KMS-11 (cell line): ENCODE measurements at regions not wholly inside any gene's neighbourhood (a gene's known extent, or its start where the extent isn't known, plus 50 kb on each side); places are given as distances from the start of the nearest gene placed in this dataset.

Source experiments
- H2AFZ ChIP-seq: fragments of 200-600 bp; sonication (generic); 2 replicates; pipeline ENCODE4 v1.6.1; 2016; ENCODE audit warnings: antibody characterized with exemption, mixed run types, low read depth
- H3K27ac ChIP-seq: fragments of 200-600 bp; sonication (generic); 2 replicates; pipeline ENCODE4 v1.6.1; 2016; ENCODE audit warnings: mild to moderate bottlenecking, mixed run types
- H3K27me3 ChIP-seq: fragments of 200-600 bp; sonication (generic); 2 replicates; pipeline ENCODE4 v1.6.1; 2017; ENCODE audit warnings: mild to moderate bottlenecking, low read depth, mixed run types, moderate library complexity; ENCODE audit not compliant: insufficient read depth
- H3K36me3 ChIP-seq: fragments of 200-600 bp; sonication (generic); 2 replicates; pipeline ENCODE4 v1.6.1; 2017; ENCODE audit warnings: mild to moderate bottlenecking, mixed run types; ENCODE audit not compliant: insufficient read depth
- H3K4me1 ChIP-seq: fragments of 200-600 bp; sonication (generic); 2 replicates; pipeline ENCODE4 v1.6.1; 2016; ENCODE audit warnings: mild to moderate bottlenecking, low read depth, mixed run types; ENCODE audit not compliant: poor library complexity, severe bottlenecking
- H3K4me2 ChIP-seq: fragments of 200-600 bp; sonication (generic); 2 replicates; pipeline ENCODE4 v1.7.0; 2016; ENCODE audit warnings: mild to moderate bottlenecking, mixed run types
- H3K4me3 ChIP-seq: fragments of 200-600 bp; sonication (generic); IDR thresholded peaks from 2 replicates; pipeline ENCODE4 v1.6.1; 2017; ENCODE audit warnings: low read depth, low read length, mixed read lengths; ENCODE audit not compliant: insufficient read depth
- H3K79me2 ChIP-seq: fragments of 200-600 bp; sonication (generic); 2 replicates; pipeline ENCODE4 v1.6.1; 2016; ENCODE audit warnings: low read depth, mixed run types; ENCODE audit not compliant: insufficient read depth
- H3K9ac ChIP-seq: fragments of 200-600 bp; sonication (generic); 2 replicates; pipeline ENCODE4 v1.6.1; 2016; ENCODE audit warnings: mild to moderate bottlenecking, mixed run types
- H4K20me1 ChIP-seq: fragments of 200-600 bp; sonication (generic); 2 replicates; pipeline ENCODE4 v1.6.1; 2016; ENCODE audit warnings: mild to moderate bottlenecking, mixed run types; ENCODE audit not compliant: insufficient read depth
- CTCF ChIP-seq: fragments of 200-600 bp; sonication (generic); conservative IDR thresholded peaks from 2 replicates; pipeline ENCODE4 v1.6.1; 2017; ENCODE audit warnings: low read depth, mild to moderate bottlenecking, antibody characterized with exemption, low read length, moderate library complexity, mixed read lengths

- no peak for TF ChIP-seq CTCF
These were observed 159.8 kb upstream of the GLRA1 start for GRCh38 chr5:152084476-152084875.

DNA sequence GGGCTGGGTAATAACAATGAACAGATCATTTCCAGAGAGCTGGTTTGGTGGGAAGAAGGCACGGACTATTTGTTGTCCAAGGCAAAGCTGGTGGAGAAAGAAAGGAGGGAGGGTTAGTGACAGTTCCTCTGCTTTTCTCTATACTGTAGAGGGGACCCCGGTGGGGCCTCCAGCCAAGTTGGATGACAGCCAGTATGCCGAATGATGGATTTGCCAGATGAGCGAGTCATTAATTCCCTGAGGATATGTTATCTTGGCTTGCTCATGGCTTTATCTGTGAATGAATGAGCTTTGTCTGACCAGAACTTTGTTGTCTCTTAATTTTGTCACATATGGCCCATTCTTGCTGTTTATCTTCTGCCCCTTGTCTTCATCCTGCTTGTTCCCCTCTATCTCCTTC lies 158.6 kb upstream of the GLRA1 start:
- no peak overlapping the region for H3K27ac ChIP-seq
- H4K20me1 ChIP-seq: no peaks in the 10 kb centered on the region
- TF ChIP-seq CTCF: no peak

More at GRCh38 chr5:152084476-152084875, 159.8 kb upstream of the GLRA1 start:
- no peak overlapping the region for H3K9ac ChIP-seq
- no peak overlapping the region for H2AFZ ChIP-seq
- no peak overlapping the region for H3K4me2 ChIP-seq
- no peaks in the 10 kb centered on the region for H3K36me3 ChIP-seq
- no peaks in the 10 kb centered on the region for H3K4me1 ChIP-seq
- H3K27ac ChIP-seq: no peak overlapping the region
- no peaks in the 10 kb centered on the region for H3K27me3 ChIP-seq
- no peaks in the 10 kb centered on the region for H4K20me1 ChIP-seq
- H3K4me3 ChIP-seq: no peak overlapping the region
- H3K79me2 ChIP-seq: no peaks in the 10 kb centered on the region

GRCh38 chr5:152072091-152072490 lies 147.4 kb upstream of the GLRA1 start:
- Histone ChIP-seq H3K4me3 (no peak overlapping the region), H3K4me2 (no peak overlapping the region), H3K36me3 (no peaks in the 10 kb centered on the region), H3K79me2 (no peaks in the 10 kb centered on the region), H4K20me1 (no peaks in the 10 kb centered on the region), H3K4me1 (no peaks in the 10 kb centered on the region), H3K9ac (no peak overlapping the region), H3K27ac (no peak overlapping the region), H2AFZ (no peak overlapping the region), H3K27me3 (no peaks in the 10 kb centered on the region)
- no peak for TF ChIP-seq CTCF

More for the DNA sequence above, 158.6 kb upstream of the GLRA1 start:
- H2AFZ ChIP-seq: no peak overlapping the region
- H3K36me3 ChIP-seq: no peaks in the 10 kb centered on the region
- H3K4me3 ChIP-seq: no peak overlapping the region
- H3K4me2 ChIP-seq: no peak overlapping the region
- H3K27me3 ChIP-seq: no peaks in the 10 kb centered on the region
- no peaks in the 10 kb centered on the region for H3K79me2 ChIP-seq
- H3K4me1 ChIP-seq: no peaks in the 10 kb centered on the region
- no peak overlapping the region for H3K9ac ChIP-seq

GRCh38 chr5:152070591-152070990 lies 145.9 kb upstream of the GLRA1 start:
- Histone ChIP-seq H3K4me1 (no peaks in the 10 kb centered on the region), H3K27ac (no peak overlapping the region), H3K4me2 (no peak overlapping the region), H4K20me1 (no peaks in the 10 kb centered on the region), H3K36me3 (no peaks in the 10 kb centered on the region), H2AFZ (no peak overlapping the region), H3K79me2 (no peaks in the 10 kb centered on the region), H3K27me3 (no peaks in the 10 kb centered on the region), H3K9ac (no peak overlapping the region), H3K4me3 (no peak overlapping the region)
- TF ChIP-seq CTCF: no peak
